Gastroesophageal sphincter (tissue), 3 donors: ENCODE measurements at regions not wholly inside any gene's neighbourhood (a gene's known extent, or its start where the extent isn't known, plus 50 kb on each side); places are given as distances from the start of the nearest gene placed in this dataset.

Experiments
- POLR2A ChIP-seq, 2 donors: fragments of 450-650 bp; IDR thresholded peaks; one replicate each; pipeline ENCODE4 v1.6.1; 2017; ENCODE audit warnings: antibody characterized with exemption in 2 of 2, mild to moderate bottlenecking in 2 of 2, moderate library complexity in 1 of 2
- TF ChIP-seq, protein P1 (sequence below), 4 experiments: fragments of 200-600 bp in 2 of 4; fragments of 450-650 bp in 2 of 4; sonication (generic) in 1 of 4; IDR thresholded peaks; one replicate each; pipeline ENCODE4 v1.5.1; 2017 to 2019; ENCODE audit warnings: antibody characterized with exemption in 4 of 4, mild to moderate bottlenecking in 2 of 4, moderate library complexity in 2 of 4

DNA sequence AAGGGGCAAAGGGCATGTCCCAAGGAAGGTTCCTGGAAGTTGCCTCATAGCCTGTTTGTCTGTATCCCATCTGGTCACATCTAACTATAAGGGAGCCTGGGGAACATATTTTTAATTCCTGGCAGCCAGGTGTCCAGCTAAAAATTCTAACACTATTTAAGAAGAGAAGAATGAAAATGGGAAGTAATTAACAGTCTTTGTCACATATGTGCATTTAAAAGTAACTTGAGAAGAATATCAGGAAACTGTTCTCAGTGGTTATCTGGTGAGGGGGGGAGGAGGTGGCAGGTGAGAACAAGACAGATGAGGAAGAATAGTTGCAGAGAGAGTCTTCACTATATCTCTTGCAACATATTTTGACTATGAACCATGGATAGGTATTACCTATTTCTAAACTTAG lies 75.5 kb upstream of the ELOVL5 start:
- TF ChIP-seq, protein P1, sequence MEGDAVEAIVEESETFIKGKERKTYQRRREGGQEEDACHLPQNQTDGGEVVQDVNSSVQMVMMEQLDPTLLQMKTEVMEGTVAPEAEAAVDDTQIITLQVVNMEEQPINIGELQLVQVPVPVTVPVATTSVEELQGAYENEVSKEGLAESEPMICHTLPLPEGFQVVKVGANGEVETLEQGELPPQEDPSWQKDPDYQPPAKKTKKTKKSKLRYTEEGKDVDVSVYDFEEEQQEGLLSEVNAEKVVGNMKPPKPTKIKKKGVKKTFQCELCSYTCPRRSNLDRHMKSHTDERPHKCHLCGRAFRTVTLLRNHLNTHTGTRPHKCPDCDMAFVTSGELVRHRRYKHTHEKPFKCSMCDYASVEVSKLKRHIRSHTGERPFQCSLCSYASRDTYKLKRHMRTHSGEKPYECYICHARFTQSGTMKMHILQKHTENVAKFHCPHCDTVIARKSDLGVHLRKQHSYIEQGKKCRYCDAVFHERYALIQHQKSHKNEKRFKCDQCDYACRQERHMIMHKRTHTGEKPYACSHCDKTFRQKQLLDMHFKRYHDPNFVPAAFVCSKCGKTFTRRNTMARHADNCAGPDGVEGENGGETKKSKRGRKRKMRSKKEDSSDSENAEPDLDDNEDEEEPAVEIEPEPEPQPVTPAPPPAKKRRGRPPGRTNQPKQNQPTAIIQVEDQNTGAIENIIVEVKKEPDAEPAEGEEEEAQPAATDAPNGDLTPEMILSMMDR (IDR thresholded peaks at IDR 0.05) = no peak
- TF ChIP-seq POLR2A (IDR thresholded peaks at IDR 0.05) = no peak
